Esophagus muscularis mucosa (tissue), 3 donors: ENCODE measurements at regions not wholly inside any gene's neighbourhood (a gene's known extent, or its start where the extent isn't known, plus 50 kb on each side); places are given as distances from the start of the nearest gene placed in this dataset.

ENCODE experiments used
- POLR2A ChIP-seq: fragments of 450-650 bp; IDR thresholded peaks from one replicate; pipeline ENCODE4 v1.6.1; 2017; ENCODE audit warnings: antibody characterized with exemption, moderate library complexity, mild to moderate bottlenecking, low read depth
- TF ChIP-seq, protein P1 (sequence below), 3 experiments: fragments of 200-600 bp in 2 of 3; fragments of 450-650 bp in 1 of 3; sonication (generic) in 2 of 3; IDR thresholded peaks; one replicate each; pipeline ENCODE4 v1.5.1; 2017 to 2019; ENCODE audit warnings: antibody characterized with exemption in 3 of 3, mild to moderate bottlenecking in 2 of 3, moderate library complexity in 1 of 3

DNA sequence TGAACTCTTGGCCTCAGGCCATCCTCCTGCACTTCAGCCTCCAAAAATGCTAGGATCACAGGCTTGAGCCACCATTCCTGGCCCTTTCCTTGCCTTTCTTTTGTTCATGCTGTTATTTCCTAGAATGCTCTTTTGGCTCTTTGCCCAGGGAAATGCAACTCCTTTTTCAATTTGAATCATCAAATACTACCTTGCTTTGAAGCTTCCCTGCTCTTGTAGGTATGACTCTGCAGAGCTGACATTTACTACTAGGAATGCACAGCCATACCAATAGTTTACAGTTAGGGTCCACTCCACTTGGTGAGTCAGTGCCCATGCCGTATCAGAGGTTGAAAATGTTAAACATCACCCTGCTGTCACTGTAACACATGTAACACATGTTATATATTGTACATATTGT is 107.0 kb upstream of the CRY1 start:
- TF ChIP-seq, protein P1, sequence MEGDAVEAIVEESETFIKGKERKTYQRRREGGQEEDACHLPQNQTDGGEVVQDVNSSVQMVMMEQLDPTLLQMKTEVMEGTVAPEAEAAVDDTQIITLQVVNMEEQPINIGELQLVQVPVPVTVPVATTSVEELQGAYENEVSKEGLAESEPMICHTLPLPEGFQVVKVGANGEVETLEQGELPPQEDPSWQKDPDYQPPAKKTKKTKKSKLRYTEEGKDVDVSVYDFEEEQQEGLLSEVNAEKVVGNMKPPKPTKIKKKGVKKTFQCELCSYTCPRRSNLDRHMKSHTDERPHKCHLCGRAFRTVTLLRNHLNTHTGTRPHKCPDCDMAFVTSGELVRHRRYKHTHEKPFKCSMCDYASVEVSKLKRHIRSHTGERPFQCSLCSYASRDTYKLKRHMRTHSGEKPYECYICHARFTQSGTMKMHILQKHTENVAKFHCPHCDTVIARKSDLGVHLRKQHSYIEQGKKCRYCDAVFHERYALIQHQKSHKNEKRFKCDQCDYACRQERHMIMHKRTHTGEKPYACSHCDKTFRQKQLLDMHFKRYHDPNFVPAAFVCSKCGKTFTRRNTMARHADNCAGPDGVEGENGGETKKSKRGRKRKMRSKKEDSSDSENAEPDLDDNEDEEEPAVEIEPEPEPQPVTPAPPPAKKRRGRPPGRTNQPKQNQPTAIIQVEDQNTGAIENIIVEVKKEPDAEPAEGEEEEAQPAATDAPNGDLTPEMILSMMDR (IDR thresholded peaks at IDR 0.05), result no peak
- TF ChIP-seq POLR2A, result no peak
